ENCODE measurements at regions not wholly inside any gene's neighbourhood (a gene's known extent, or its start where the extent isn't known, plus 50 kb on each side); places are given as distances from the start of the nearest gene placed in this dataset.

DNA sequence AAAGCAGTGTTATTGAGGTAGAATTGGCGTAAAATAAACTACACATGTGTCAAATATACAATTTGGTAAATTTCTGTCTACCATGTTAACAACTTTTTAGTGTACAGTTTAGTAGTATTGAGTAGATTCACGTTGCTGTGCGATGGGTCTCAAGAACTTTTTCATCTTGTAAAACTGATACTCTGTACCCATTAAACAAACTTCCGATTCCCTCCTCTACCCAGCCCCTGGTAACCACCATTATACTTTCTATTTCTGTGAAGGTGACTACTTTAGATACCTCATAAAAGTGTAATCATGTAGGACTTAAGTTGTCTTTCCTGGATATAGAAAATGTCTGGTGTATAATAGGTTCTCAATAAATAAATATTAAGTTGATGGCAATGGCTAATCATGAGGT is 408.5 kb upstream of the POT1 start:
- TF ChIP-seq, protein P1, sequence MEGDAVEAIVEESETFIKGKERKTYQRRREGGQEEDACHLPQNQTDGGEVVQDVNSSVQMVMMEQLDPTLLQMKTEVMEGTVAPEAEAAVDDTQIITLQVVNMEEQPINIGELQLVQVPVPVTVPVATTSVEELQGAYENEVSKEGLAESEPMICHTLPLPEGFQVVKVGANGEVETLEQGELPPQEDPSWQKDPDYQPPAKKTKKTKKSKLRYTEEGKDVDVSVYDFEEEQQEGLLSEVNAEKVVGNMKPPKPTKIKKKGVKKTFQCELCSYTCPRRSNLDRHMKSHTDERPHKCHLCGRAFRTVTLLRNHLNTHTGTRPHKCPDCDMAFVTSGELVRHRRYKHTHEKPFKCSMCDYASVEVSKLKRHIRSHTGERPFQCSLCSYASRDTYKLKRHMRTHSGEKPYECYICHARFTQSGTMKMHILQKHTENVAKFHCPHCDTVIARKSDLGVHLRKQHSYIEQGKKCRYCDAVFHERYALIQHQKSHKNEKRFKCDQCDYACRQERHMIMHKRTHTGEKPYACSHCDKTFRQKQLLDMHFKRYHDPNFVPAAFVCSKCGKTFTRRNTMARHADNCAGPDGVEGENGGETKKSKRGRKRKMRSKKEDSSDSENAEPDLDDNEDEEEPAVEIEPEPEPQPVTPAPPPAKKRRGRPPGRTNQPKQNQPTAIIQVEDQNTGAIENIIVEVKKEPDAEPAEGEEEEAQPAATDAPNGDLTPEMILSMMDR (IDR thresholded peaks at IDR 0.05) = no peak
- no peak for TF ChIP-seq POLR2A (IDR thresholded peaks at IDR 0.05)

Measured in testis (tissue), 2 donors.